Activated T-cell treated with anti-CD3 and anti-CD28 coated beads for 24 hours (primary cell): ENCODE measurements at regions not wholly inside any gene's neighbourhood (a gene's known extent, or its start where the extent isn't known, plus 50 kb on each side); places are given as distances from the start of the nearest gene placed in this dataset.

Experiments used
- DNase-seq: peaks from one replicate; pipeline ENCODE4 v3.0.0-alpha.2; 2020; ENCODE audit warnings: low read depth

DNA sequence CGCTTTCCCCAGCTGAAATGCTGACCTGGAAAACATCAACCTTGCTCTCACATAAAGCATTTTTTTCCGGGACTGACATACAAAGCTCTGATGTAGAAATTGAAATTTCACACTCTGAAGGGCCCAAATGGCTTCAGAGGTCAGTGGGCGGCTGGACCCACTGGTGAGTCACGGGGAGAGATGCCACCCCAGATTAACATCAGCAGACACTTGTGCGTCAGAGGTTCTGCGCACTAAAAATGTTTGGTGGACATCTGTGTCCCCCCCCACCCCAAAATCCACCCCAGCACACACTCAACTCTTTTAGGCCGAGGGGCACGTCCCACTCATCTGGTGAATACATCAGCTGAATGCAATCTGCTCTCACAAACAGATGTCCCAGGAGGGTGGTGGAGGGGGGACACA lies 208.9 kb downstream of the ASB1 start:
- DNase-seq: no peak

DNA sequence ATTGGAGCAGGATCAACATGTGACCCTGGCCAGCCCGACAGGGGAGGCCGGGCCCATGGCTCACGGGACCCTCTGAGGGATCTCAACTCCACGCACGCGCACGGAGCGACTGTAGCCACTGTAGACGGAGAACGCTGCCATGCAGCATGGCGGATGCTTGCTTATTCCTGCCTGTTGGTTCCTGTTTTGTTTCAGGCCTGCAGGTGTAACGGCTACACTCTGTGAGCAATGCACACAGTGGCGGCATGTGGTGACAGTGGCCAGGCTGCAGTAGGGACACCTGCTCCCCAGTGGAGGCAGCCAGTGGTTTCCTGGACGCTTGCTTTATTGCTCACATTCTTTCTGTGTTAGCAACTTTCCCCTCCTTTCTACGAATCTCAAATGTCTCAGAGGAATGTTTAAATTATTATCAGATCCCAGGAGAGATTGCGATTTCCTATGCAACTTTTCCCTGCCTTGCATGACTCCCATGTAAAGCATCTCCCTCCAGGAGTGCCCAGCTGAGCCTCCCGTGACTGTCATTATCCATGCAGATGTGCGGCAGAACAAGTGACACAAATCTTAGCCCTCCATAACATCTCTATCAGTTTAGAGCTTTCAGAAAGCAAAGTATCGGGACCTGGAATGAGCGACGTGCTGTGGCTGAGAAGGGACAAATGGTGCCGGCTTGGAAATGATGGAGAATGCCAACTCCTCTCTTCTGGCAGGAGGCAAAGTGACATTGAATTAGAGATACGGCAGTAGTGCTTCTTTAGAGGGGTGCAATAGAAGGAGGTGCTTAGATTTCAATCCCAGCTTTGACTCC lies 209.7 kb downstream of the ASB1 start:
- DNase-seq: no peak

DNA sequence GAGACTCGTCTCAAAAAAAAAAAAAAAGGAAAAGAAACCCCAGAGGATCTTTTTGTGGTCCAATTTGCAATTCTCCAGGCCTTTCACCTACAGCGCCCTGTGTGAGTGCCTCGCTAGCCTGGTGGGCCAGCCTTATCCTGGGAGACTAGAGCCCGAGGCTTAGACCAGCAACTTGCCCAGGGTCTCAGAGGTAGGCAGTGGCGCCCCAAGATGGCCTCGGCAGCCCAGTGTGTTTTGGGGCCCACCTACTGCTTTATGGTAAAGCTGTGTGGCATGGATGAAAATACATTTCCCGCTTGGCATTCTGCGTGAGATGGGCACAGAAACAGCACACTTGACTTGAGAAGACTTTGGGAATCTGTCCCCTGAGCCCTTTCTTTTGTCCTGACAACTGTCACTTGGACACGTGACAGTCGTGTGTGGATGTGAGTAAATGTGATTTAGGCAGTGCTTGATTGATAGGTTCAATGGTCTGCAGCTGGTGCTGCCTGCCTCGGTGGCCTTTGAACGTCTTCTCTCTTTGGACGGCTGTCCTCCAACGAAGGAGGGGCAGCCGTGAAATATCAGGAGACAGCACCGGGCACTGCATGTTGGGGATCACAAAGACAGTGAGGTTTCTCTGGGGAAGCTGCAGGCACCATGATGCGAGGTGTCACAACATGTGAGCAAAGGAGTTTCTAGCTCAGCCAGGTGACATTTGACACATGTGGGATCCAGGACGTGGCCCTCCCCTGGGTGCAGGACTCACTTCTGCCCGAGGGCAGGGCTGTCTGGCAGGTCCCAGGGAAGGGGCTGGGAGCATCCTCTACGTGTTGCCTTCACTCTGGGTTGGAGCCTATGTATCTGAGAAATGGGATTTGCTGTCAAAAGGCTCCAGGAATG lies 209.5 kb upstream of the TWIST2 start:
- DNase-seq: no peak

DNA sequence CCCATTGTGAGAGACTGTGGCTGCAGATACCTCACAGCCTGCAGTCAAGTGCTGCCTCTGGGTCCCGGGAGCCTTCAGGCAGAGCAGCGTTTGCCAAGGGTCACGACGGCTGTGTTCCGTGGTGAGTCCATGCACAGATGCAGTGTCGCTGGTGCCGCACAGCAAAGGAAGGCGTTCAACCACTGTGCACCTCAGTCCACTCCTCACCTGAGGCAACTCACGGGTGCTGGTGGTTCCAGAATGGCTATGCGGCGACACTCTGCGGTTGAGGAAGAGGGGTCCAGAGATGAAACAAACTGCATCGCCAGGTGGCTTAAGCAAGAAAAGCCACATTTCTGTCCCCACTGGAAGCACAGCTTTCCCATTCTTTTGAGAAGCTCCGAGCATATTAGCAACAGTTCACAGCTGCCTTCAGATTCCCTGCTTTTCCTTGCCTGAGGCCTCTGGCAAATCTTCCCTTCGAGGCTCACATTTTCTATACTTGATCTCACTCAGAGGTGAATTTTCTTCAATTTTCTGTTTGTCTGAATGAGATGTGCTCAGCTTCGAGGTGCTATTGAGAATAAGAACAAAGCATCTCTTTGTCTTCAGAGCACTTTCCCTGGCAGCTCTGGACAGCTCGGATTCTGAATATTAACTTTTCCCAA lies 208.8 kb upstream of the TWIST2 start:
- DNase-seq: no peak

DNA sequence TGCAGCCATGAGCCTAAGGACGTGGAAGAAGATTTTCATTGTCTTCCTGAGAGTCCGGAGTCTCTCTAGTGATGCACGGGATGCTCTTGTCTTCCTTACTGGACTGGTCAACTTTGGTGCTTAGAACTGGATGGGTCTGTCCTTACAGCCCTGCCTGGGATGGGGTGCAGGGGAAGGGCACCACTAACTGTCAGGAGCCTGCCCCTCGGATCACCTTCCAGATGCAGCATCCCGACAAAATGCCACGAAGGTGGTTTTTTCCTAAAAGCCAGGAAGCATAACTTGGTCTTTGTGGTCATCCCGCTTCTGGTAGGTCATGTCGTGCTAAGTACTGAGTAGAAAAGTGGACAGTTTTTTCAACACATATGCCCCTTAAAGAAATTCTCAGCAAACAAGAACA lies 207.4 kb upstream of the TWIST2 start:
- DNase-seq: no peak

DNA sequence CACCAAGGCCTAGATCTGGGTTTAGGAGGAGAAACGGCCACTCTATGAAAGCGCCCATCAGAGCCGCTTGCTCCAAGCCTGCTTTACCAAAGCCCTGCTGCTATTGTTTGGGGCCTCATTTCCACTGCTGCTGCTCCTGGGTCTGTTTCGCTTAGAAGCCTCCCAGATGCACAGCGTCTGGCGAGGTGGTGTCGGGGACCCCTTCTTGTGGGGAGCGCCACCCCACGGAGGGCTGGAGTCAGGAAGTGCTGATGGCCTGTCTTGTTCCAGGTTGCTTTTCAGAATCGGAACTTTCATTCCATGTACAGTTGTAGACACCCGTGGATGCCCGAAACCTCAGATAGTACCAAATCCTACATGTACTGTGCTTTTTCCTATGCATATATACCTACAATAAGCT lies 204.9 kb upstream of the TWIST2 start:
- no peak for DNase-seq

DNA sequence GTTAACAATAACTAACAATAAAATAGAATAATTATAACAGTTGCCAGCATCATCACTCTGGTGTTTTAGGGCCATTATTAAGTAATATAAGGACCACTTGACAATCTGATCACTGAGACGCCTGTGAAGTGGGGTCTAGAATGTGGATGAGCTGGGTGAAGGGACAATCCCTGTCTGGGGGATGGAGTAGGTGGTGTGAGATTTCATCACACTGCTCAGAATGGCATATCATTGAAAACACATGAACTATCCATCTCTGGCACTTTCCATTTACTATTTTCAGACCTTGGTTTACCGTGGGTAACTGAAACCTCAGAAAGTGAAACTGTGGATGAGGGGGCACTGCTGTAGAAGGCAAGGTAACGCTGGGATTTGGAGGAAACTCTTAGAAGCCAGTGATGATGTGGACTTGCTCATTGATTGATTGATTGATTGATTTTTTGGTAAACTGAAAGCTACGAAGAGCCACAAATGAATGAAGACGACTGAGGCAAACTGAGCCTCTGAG lies 204.4 kb upstream of the TWIST2 start:
- no peak for DNase-seq

DNA sequence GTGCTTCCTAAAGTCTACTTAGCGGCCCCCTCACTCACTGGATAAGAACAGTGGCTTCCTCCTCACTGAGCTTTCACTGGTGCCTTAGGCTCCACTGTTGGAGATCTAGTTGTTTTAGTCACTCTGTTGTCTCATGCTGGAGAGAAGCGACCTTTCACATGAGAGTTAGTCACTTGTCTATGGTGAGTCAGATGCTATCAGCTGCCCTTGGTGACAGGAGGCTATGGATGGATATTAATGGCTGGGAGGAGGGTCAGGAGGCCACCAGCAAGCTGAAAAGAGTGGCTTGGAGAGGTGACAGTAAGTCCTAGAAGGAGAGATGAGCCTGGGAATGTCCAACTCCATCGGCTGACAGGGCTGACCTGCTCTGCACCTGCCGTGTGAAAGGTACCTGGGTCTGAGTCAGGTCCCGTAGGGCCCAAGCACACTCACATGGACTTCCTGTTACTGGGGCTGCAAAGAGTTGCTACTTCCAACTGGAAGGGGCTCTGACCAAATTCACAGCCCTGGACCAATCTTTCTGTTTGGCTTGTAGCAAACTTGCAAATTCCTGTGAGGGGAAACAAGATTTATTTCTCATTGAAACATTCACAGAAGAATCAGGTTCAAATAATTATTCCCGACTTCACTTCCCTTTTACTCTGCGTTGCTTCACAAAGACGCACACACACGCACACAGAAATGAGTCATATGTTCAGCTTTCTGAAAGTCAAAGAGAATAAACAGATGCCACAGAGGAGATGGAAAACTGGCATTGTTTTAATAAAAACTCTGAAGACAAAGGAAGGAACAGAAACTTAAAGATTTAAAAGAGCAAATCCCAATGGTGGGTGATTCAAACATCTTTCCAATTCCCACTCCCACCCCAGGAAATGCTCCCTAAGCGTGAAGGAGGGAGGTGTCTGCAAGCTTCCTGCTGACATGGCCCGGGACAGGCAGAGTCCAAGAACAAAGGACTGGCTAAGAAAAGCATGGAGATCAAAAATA lies 203.5 kb upstream of the TWIST2 start:
- no peak for DNase-seq

DNA sequence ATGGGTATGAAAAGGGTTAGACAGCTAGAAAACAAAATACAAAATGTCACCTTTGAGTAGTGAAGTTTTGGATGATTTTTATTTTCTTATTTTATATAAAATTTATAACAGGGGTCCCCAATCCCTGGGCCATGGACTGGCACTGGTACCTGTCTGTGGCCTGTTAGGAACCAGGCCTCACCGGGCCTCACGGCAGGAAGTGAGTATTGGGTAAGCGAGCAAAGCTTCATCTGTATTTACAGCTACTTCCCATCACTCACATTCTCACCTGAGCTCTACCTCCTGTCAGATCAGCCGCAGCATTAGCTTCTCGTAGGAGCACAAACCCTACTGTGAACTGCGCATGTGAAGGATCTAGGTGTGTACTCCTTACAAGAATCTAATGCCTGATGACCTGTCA lies 202.8 kb upstream of the TWIST2 start:
- no peak for DNase-seq

DNA sequence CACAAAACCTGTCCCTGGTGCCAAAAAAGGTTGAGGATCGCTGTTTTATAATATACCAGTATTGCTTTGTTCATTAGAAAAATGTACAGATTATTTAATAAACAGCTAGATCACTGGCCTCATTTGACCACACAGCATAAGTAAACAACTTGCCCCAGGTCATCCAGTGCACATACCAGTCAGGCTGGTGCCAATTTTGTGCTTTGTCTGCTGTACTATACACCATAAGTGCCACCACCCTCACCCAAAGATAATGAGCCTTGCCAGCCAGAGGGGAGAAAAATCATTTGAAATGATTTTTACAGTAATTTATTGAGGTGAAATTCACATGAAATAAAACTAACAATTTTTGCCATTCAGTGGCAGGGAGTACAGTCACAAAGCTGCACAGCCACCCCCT lies 202.2 kb upstream of the TWIST2 start:
- DNase-seq: no peak

DNA sequence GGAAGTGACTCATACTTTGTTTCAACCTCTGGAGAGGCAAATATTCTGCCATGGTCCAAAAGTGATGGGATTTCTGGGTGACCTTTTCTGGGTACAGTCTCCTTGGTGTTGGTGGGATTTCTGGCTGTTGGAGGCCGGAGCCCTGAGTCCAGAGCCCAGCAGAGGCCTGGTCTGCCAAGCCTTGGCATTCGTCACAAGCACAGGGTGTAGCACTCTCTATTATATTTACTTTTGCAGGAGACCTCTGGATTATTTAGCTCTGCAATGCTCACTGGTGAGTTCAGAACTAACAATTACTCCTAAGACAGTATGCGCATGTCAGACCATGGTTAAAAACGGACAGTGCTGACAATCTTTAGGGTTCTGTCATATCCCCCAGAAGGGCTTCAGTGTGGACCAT lies 201.6 kb upstream of the TWIST2 start:
- DNase-seq: no peak

DNA sequence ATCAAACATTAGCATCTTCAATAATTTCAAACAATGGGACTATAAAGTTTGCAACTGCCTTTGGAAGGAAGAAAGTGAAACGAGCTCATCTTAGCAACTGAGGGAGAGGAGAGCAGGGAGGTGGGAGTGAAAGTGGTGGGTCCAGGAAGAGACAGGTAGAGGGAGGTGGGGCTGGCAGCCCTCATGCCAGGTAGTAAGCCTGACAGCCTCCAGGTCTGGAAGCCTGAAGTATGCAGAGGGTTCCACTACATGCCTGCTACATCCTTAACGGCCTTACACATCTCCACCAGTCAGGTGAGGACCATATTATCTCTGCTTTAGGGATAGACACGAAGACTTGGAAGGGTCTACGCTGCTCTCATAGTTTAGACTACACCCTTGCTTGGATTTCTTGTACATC lies 201.1 kb upstream of the TWIST2 start:
- no peak for DNase-seq

DNA sequence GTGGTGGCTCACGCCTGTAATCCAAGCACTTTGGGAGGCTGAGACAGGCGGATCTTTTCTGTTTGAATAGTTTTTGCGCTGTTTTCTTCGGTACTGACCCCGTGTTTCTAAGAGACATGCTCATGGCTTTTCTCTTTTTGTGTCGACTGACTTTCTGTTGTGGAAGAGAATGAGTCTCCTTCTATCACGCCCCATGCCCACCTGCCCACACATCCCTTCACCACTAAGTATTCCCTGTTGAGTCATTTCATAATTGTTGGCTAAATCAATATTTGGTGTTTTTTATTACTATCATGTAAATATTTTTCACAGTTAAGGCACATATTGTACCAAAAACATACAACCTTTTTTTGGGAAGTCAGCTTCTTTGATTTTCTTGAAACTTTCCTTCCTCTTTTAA lies 198.8 kb upstream of the TWIST2 start:
- DNase-seq: no peak

DNA sequence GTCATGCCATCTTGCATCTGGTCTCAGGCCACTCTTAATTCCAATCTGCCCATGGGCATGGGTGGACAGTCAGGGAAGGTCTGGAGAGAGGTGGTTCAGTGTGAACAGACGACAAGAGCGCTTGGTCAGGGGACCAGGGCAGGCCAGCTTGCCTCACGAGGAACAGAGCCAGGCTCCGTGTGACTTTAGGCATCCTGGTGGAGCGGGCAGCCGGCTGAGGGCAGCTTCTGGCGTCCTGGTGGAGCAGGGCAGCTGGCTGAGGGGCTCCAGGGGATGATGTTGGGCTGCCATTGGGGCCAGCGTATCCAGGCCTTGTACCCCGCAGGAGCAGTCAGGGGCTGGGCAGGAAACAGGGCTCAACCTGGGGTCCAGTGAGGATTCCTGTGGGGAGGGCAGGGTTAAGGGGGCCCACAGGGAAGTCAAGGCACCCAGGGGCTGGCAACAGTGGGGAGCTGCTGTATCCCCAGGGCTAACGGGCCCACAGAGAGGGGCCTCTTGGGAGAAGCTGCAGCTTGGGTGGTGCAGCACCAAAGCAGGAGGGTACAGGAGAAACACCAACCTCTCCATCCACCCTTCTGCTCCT lies 197.9 kb upstream of the TWIST2 start:
- DNase-seq: no peak

DNA sequence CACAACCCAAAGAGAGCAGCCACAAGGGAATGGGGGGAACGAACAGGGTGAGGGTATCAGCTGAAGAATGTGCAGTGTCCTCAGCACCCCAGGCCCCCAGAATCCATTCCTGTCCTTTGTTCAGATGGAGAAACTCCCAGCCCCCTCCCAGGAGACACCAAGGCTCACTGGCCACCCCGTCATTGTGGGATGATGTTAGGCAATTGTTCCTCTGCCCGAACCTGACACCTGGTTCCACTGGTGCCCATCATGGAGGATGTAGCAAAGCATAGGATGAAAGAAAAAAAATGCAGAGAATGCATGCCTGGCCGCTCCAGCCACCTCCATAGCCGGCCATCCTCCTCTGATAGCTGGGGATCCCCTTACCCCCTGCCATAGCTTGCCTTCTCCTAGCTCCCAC lies 197.3 kb upstream of the TWIST2 start:
- DNase-seq: no peak

DNA sequence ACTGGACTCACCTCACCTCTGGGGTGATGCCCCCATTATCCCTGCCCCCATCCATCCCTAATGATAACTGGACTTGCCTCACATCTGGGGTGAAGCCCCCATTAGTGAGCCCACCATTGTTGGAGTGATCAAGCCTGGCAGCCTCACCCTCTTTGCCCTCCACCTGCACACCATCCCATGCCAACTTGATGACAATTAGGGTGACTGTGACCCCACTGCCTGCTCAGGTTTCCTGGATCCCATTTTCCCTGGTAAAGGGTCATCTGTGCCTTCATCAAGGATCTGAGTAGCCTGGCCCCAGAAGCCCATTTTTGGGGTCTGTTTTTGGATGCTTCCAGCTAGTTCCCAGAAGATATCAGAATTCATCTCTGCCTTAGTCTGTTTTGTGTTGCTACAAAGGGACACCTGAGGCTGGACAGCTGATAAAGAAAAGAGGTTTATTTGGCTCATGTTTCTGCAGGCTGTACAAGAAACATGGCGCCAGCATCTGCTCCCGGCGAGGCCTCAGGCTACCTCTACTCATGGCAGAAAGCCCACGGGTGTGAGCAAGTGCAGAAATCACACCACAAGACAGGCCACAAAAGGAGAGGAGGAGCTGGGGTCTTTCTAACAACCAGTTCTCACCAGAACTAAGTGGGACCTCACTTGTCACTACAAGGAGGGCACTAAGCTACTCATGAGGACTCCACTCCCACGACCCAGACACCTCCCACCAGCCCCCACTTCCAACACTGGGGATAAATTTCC lies 196.4 kb upstream of the TWIST2 start:
- DNase-seq: no peak

DNA sequence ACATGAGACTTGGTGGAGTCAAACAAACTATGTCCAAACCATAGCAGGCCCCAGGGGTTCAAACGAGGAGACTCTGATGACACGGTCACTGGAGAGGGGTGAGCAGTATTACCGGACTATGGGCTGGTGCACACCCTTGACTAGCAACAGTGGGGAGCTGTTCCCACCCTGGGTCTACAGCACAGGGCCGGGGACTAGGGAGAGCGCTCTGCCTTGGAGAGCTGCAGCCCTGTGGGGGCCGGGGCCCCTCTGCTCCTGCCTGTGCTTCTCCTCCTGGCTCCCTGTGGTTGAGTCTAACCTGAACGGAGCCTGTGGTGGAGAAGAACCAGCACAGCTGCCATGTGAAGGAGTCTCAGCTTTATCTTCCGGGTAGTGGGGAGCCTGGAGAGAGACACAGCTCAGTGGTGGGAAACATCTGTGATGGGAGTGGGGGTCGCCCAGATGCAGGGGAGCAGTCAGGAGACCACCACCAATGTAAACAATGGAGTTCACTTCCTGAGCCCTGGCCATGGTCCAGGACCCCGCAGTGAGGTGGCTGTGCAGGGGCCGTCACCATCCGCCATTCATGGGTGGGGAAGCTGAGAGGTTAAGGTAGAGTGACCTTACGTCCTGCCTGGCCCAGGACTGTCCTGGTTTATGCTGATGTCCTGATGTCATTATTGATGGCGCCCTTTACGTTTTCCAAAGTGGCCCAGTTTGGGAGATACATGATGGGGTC lies 195.7 kb upstream of the TWIST2 start:
- DNase-seq: no peak

DNA sequence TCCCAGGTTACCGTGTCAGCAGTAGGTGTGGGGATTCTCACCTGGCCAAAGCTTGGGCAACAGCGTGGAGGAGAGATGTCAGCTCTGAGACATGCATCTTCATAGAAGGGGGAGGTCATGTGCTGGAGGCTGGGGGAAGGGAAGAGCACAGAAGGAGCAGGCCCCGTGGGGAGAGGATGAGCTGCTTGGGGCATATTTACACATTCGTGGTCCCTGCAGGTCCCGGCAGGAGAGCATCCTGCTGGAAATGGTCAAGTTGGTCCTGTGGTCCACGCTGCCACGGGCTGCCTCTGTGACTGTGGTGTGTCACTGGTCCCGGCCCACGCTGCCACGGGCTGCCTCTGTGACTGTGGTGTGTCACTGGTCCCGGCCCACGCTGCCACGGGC lies 195.1 kb upstream of the TWIST2 start:
- no peak for DNase-seq

DNA sequence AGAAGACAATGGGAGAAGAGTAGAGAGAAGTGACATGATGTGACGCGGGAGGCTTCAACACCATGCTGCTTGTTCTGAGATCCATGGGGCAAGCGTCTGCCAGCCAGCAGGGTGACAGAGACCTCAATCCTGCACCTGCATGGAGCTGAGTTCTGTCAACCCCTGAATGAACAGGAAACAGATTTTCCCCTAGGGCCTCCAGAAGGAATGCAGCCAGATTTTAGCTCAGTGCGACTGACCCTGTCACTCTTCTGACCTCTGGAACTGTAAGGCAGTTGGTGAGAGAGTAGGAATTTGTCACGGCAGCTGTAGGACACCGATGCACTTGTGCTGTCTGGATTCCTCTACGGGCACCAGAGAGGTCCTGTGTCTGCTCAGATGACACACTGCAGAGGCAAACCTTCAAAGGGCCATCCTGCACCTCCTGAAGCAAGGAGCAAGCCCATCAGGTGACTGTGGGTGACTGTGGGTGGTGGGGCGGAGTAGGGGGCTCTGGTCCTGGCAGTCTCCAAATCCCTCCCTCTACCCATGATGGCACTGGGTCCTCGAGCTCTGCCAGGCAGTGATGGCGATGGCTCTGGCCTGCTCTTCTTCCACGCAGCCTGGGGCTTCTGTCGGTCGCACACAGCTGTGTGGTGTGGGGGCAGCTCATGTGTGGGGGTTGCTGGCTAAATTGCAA lies 194.3 kb upstream of the TWIST2 start:
- no peak for DNase-seq
